H1 (cell line): ENCODE measurements at regions not wholly inside any gene's neighbourhood (a gene's known extent, or its start where the extent isn't known, plus 50 kb on each side); places are given as distances from the start of the nearest gene placed in this dataset.

ENCODE experiments used
- CTCF ChIA-PET: fragments of 300-600 bp; sonication (Branson Sonifier 250); formaldehyde crosslinking; loops from one replicate; lab custom pipeline; 2021; ENCODE audit not compliant: partially characterized antibody; lab: Charles Lee
- POLR2A ChIA-PET: fragments of 300-600 bp; sonication (Branson Sonifier 250); formaldehyde crosslinking; loops from one replicate; lab custom pipeline; 2021; ENCODE audit warnings: inconsistent platforms; ENCODE audit not compliant: partially characterized antibody; lab: Charles Lee
- DNase-seq, 2 experiments: peaks; one replicate each; pipeline versions ENCODE4 v3.0.0 to v3.0.0-alpha.2; 2010 to 2022; ENCODE audit warnings: low spot score in 2 of 2, low read depth in 1 of 2, mixed read lengths in 1 of 2
- FAIRE-seq: peaks from 2 replicates; lab custom pipeline; 2011; peaks lifted over from hg19 to GRCh38; lab: Jason Lieb, UNC
- H2AFZ ChIP-seq: 2 replicates; pipeline ENCODE4 v1.8.1; 2012; ENCODE audit warnings: low read length, inconsistent platforms
- H2AK5ac ChIP-seq: 2 replicates; pipeline ENCODE4 v1.6.1; 2013; ENCODE audit warnings: low read depth, low read length
- H2BK120ac ChIP-seq: replicated peaks from 2 replicates; pipeline ENCODE3; 2013; ENCODE audit warnings: low read depth, low read length, inconsistent platforms
- H2BK12ac ChIP-seq: 2 replicates; pipeline ENCODE4 v1.6.1; 2013; ENCODE audit warnings: low read depth, low read length
- H2BK15ac ChIP-seq: 2 replicates; pipeline ENCODE4 v1.6.1; 2013; ENCODE audit warnings: low read length
- H2BK20ac ChIP-seq: 2 replicates; pipeline ENCODE4 v1.6.1; 2013; ENCODE audit warnings: low read length
- H2BK5ac ChIP-seq: 2 replicates; pipeline ENCODE4 v1.6.1; 2013; ENCODE audit warnings: low read depth, low read length
- H3K14ac ChIP-seq: 2 replicates; pipeline ENCODE4 v1.6.1; 2013; ENCODE audit warnings: inconsistent platforms; ENCODE audit not compliant: insufficient read length
- H3K18ac ChIP-seq: 2 replicates; pipeline ENCODE4 v1.6.1; 2013; ENCODE audit warnings: low read length; ENCODE audit errors: extremely low read depth
- H3K23ac ChIP-seq: 2 replicates; pipeline ENCODE4 v1.6.1; 2013; ENCODE audit warnings: inconsistent platforms; ENCODE audit not compliant: insufficient read length
- H3K23me2 ChIP-seq: 2 replicates; pipeline ENCODE4 v1.6.1; 2013; ENCODE audit warnings: low read depth, low read length
- H3K27ac ChIP-seq: 2 replicates; pipeline ENCODE4 v1.6.1; 2011; ENCODE audit warnings: low read depth, low read length, inconsistent platforms
- H3K27me3 ChIP-seq, 4 experiments: replicated peaks in 1 of 4; 1 replicate in 1 of 4; 2 replicates in 3 of 4; pipeline versions ENCODE4 v1.6.1 to v1.8.1; 2011 to 2013; ENCODE audit warnings: low read length in 3 of 4, mild to moderate bottlenecking in 3 of 4, inconsistent platforms in 2 of 4, mixed read lengths in 2 of 4, moderate library complexity in 1 of 4; ENCODE audit not compliant: control insufficient read depth in 3 of 4, insufficient read depth in 3 of 4; ENCODE audit errors: extremely low read depth in 1 of 4
- H3K36me3 ChIP-seq, 4 experiments: 2 replicates each; pipeline versions ENCODE4 v1.6.1 to v1.8.1; 2011 to 2013; ENCODE audit warnings: mild to moderate bottlenecking in 4 of 4, low read length in 3 of 4, moderate library complexity in 2 of 4, control low read depth in 1 of 4, inconsistent platforms in 1 of 4; ENCODE audit not compliant: insufficient read depth in 4 of 4, control insufficient read depth in 2 of 4
- H3K4ac ChIP-seq: replicated peaks from 2 replicates; pipeline ENCODE3; 2013; ENCODE audit warnings: low read length, low read depth, mixed read lengths, inconsistent platforms; ENCODE audit not compliant: insufficient read length
- H3K4me1 ChIP-seq, 4 experiments: replicated peaks in 1 of 4; 1 replicate in 1 of 4; 2 replicates in 3 of 4; pipeline versions ENCODE4 v1.6.1 to v1.8.1; 2011 to 2013; ENCODE audit warnings: low read length in 3 of 4, inconsistent platforms in 2 of 4, mixed read lengths in 1 of 4; ENCODE audit not compliant: insufficient read depth in 4 of 4, control insufficient read depth in 3 of 4
- H3K4me2 ChIP-seq, 2 experiments: 2 replicates each; pipeline versions ENCODE4 v1.6.1 to v1.8.1; 2011 to 2013; ENCODE audit warnings: low read depth in 2 of 2, low read length in 2 of 2, control low read depth in 1 of 2, inconsistent platforms in 1 of 2, mild to moderate bottlenecking in 1 of 2; ENCODE audit not compliant: insufficient read depth in 1 of 2
- H3K4me3 ChIP-seq, 4 experiments: fragments of 200-600, 300-600 bp in 1 of 4; sonication (generic), shearing (Covaris generic), sonication (Bioruptor Twin) in 1 of 4; 2 replicates each; pipeline versions ENCODE4 v1.5.1 to v1.8.1; 2011 to 2016; ENCODE audit warnings: low read length in 4 of 4, low read depth in 3 of 4, control low read depth in 2 of 4, inconsistent platforms in 2 of 4, mild to moderate bottlenecking in 2 of 4, mixed read lengths in 1 of 4, moderate library complexity in 1 of 4; ENCODE audit not compliant: insufficient read depth in 2 of 4; ENCODE audit errors: extremely low read depth in 1 of 4
- H3K56ac ChIP-seq: replicated peaks from 2 replicates; pipeline ENCODE3; 2013; ENCODE audit warnings: low read depth, mild to moderate bottlenecking, mixed read lengths, low read length, inconsistent platforms; ENCODE audit not compliant: insufficient read length
- H3K79me1 ChIP-seq: 2 replicates; pipeline ENCODE4 v1.6.1; 2013; ENCODE audit warnings: low read depth, low read length, control low read depth
- H3K79me2 ChIP-seq, 2 experiments: 2 replicates each; pipeline versions ENCODE4 v1.6.1 to v1.8.1; 2012 to 2013; ENCODE audit warnings: low read length in 2 of 2, mild to moderate bottlenecking in 2 of 2, inconsistent platforms in 1 of 2; ENCODE audit not compliant: insufficient read depth in 2 of 2, control insufficient read depth in 1 of 2
- H3K9ac ChIP-seq, 4 experiments: replicated peaks in 1 of 4; 1 replicate in 1 of 4; 2 replicates in 3 of 4; pipeline versions ENCODE4 v1.6.1 to v1.8.1; 2011 to 2013; ENCODE audit warnings: low read depth in 3 of 4, low read length in 3 of 4, control low read depth in 2 of 4, mild to moderate bottlenecking in 2 of 4, moderate library complexity in 2 of 4, inconsistent platforms in 1 of 4; ENCODE audit errors: extremely low read depth in 1 of 4
- H3K9me3 ChIP-seq, 2 experiments: 2 replicates each; pipeline versions ENCODE4 v1.6.1 to v1.8.1; 2012 to 2013; ENCODE audit warnings: mild to moderate bottlenecking in 2 of 2, moderate library complexity in 2 of 2, control low read depth in 1 of 2, inconsistent platforms in 1 of 2, low read depth in 1 of 2, low read length in 1 of 2, mixed read lengths in 1 of 2; ENCODE audit not compliant: insufficient read depth in 2 of 2
- H4K20me1 ChIP-seq, 2 experiments: replicated peaks in 1 of 2; 2 replicates each; pipeline versions ENCODE3 to v1.8.1; 2011 to 2013; ENCODE audit warnings: inconsistent platforms in 2 of 2, low read length in 2 of 2, mild to moderate bottlenecking in 1 of 2; ENCODE audit not compliant: insufficient read depth in 2 of 2, control insufficient read depth in 1 of 2
- H4K5ac ChIP-seq: 2 replicates; pipeline ENCODE4 v1.6.1; 2013; ENCODE audit warnings: low read length, low read depth, mixed read lengths, inconsistent platforms; ENCODE audit not compliant: insufficient read length
- H4K8ac ChIP-seq: 2 replicates; pipeline ENCODE4 v1.8.0; 2013; ENCODE audit warnings: mild to moderate bottlenecking, moderate library complexity, low read length, inconsistent platforms; ENCODE audit not compliant: insufficient read depth; ENCODE audit errors: extremely low read depth
- H4K91ac ChIP-seq: replicated peaks from 2 replicates; pipeline ENCODE3; 2013; ENCODE audit warnings: low read length, mixed read lengths, inconsistent platforms; ENCODE audit not compliant: insufficient read length
- ATF3 ChIP-seq: IDR thresholded peaks from 2 replicates; pipeline ENCODE4 v1.6.1; 2011; ENCODE audit warnings: low read depth, mild to moderate bottlenecking, low read length; ENCODE audit not compliant: insufficient read depth
- EGR1 ChIP-seq: IDR thresholded peaks from 2 replicates; pipeline ENCODE4 v1.6.1; 2011; ENCODE audit warnings: low read depth, low read length, borderline replicate concordance
- EP300 ChIP-seq, 2 experiments: IDR thresholded peaks; 1 replicate in 1 of 2; 2 replicates in 1 of 2; pipeline ENCODE4 v1.6.1; 2011 to 2012; ENCODE audit warnings: low read depth in 2 of 2, low read length in 2 of 2, mild to moderate bottlenecking in 2 of 2, borderline replicate concordance in 1 of 2, inconsistent platforms in 1 of 2, moderate library complexity in 1 of 2
- EZH2 ChIP-seq: fragments of 200-600 bp; sonication (generic); IDR thresholded peaks from 2 replicates; pipeline ENCODE4 v1.7.1; 2012; ENCODE audit warnings: low read depth, mild to moderate bottlenecking, moderate library complexity, low read length, inconsistent platforms; ENCODE audit not compliant: severe bottlenecking
- HDAC2 ChIP-seq, 2 experiments: fragments of 300-600 bp in 1 of 2; sonication (generic) in 1 of 2; IDR thresholded peaks; 2 replicates each; pipeline ENCODE4 v1.6.1; 2011 to 2012; ENCODE audit warnings: low read depth in 2 of 2, low read length in 2 of 2, mild to moderate bottlenecking in 2 of 2, moderate library complexity in 2 of 2, borderline replicate concordance in 1 of 2, inconsistent platforms in 1 of 2
- JUND ChIP-seq: IDR thresholded peaks from 2 replicates; pipeline ENCODE4 v1.6.1; 2011; ENCODE audit warnings: mild to moderate bottlenecking, improper control_type of control experiment, low read length
- KDM1A ChIP-seq: fragments of 200-600, 300-600 bp; sonication (generic); IDR thresholded peaks from 2 replicates; pipeline ENCODE4 v1.7.1; 2016; ENCODE audit warnings: mild to moderate bottlenecking, low read length, borderline replicate concordance
- KDM4A ChIP-seq: IDR thresholded peaks from one replicate; pipeline ENCODE4 v1.7.1; 2012; ENCODE audit warnings: low read depth, mild to moderate bottlenecking, moderate library complexity, low read length, inconsistent platforms; ENCODE audit not compliant: severe bottlenecking
- MAFK ChIP-seq: IDR thresholded peaks from 2 replicates; pipeline ENCODE4 v1.6.1; 2012; ENCODE audit warnings: low read depth, mild to moderate bottlenecking, improper control_type of control experiment, low read length
- SAP30 ChIP-seq: fragments of 300-600 bp; sonication (generic); IDR thresholded peaks from 2 replicates; pipeline ENCODE4 v1.7.1; 2012; ENCODE audit warnings: low read length, moderate library complexity, mild to moderate bottlenecking, inconsistent platforms; ENCODE audit not compliant: insufficient read depth, insufficient replicate concordance
- SIN3A ChIP-seq, 2 experiments: IDR thresholded peaks in 1 of 2; conservative IDR thresholded peaks in 1 of 2; 2 replicates each; pipeline ENCODE4 v1.6.1; 2011 to 2012; ENCODE audit warnings: low read length in 2 of 2, improper control_type of control experiment in 1 of 2, low read depth in 1 of 2, mild to moderate bottlenecking in 1 of 2
- YY1 ChIP-seq: IDR thresholded peaks from 2 replicates; pipeline ENCODE4 v1.6.1; 2011; ENCODE audit warnings: low read depth, mild to moderate bottlenecking, low read length
- ZNF274 ChIP-seq: IDR thresholded peaks from 2 replicates; pipeline ENCODE4 v1.7.0; 2012; ENCODE audit warnings: low read length, borderline replicate concordance; ENCODE audit errors: extremely low read depth
- WGBS, 2 experiments: shearing (Covaris generic) in 1 of 2; methylation state at CpG; one replicate each; pipeline versions ENCODE4 v1.1.6 to v1.1.7; 2013 to 2015; ENCODE audit warnings: low lambda C conversion rate in 2 of 2, mixed read lengths in 2 of 2, inconsistent platforms in 1 of 2, low coverage in 1 of 2, missing lambda C conversion rate in 1 of 2; ENCODE audit not compliant: insufficient replicate concordance in 2 of 2, insufficient coverage in 1 of 2, insufficient read length in 1 of 2; ENCODE audit errors: extremely low coverage in 1 of 2, missing lambda C conversion rate in 1 of 2; 5-methylcytosine and 5-hydroxymethylcytosine counted together

GRCh38 chr7:10222976-10223375, 750.7 kb upstream of the PHF14 start:
- Histone ChIP-seq H2BK5ac (no peak overlapping the region), H3K36me3 (no peaks in the 10 kb centered on the region), H3K4me3 (no peak overlapping the region), H2BK20ac (no peak overlapping the region), H4K5ac (no peak overlapping the region), H3K14ac (no peak overlapping the region), H2BK12ac (no peak overlapping the region), H3K9ac (no peak overlapping the region), H3K4ac (no peak overlapping the region), H3K18ac (no peak overlapping the region), H2AFZ (no peak overlapping the region), H4K8ac (no peak overlapping the region), H3K79me2 (no peaks in the 10 kb centered on the region), H3K9me3 (no peaks in the 10 kb centered on the region), H3K56ac (no peak overlapping the region), H4K91ac (no peak overlapping the region), H3K79me1 (no peaks in the 10 kb centered on the region), H3K27me3 (no peaks in the 10 kb centered on the region), H3K23me2 (no peaks in the 10 kb centered on the region), H2AK5ac (no peak overlapping the region), H3K4me2 (no peak overlapping the region), H2BK15ac (no peak overlapping the region), H3K27ac (no peak overlapping the region), H3K4me1 (no peaks in the 10 kb centered on the region), H3K23ac (no peak overlapping the region), H4K20me1 (no peaks in the 10 kb centered on the region), H2BK120ac (no peak overlapping the region)
- no peak for FAIRE-seq
- ChIA-PET POLR2A (no interaction called here), CTCF (interaction anchor here (2.1 kb wide), 1 partner anchor 11 kb away, joined by 6 read pairs; no protein-coding TSS in a partner anchor)
- 92% methylated on average over 2 of the region's 2 CpGs; no CpG with 5 or more reads in 1 of the 2 experiments for WGBS, 2 experiments
- no peak for DNase-seq
- no peak for TF ChIP-seq SAP30
- no peak for TF ChIP-seq EGR1
- TF ChIP-seq KDM1A: no peak
- TF ChIP-seq YY1: no peak
- no peak for TF ChIP-seq EP300 (IDR thresholded peaks at IDR 0.05; ENCODE audit: borderline replicate concordance in 1 of 2, low read depth in 2 of 2, low read length in 2 of 2)
- TF ChIP-seq MAFK: no peak
- no peak for TF ChIP-seq ZNF274
- TF ChIP-seq SIN3A (conservative IDR thresholded peaks at IDR 0.05 in 1 of 2, IDR thresholded peaks at IDR 0.05 in 1 of 2; ENCODE audit: low read depth in 1 of 2, low read length in 2 of 2): no peak
- TF ChIP-seq ATF3: no peak
- TF ChIP-seq JUND: no peak
- TF ChIP-seq EZH2: no peak
- no peak for TF ChIP-seq KDM4A
- no peak for TF ChIP-seq HDAC2 (IDR thresholded peaks at IDR 0.05; ENCODE audit: borderline replicate concordance in 1 of 2, low read depth in 2 of 2, low read length in 2 of 2)
